Loucy (cell line): ENCODE measurements at regions not wholly inside any gene's neighbourhood (a gene's known extent, or its start where the extent isn't known, plus 50 kb on each side); places are given as distances from the start of the nearest gene placed in this dataset.
"Not testable (repeated sequence)": the region's sequence is repeated elsewhere in the genome, so short reads cannot be mapped to it uniquely, and the experiment has no call there.

Source experiments
- H2AFZ ChIP-seq: fragments of 200-600 bp; sonication (generic); 2 replicates; pipeline ENCODE4 v1.6.0; 2016; ENCODE audit warnings: antibody characterized with exemption, mild to moderate bottlenecking, low read length, moderate library complexity
- H3F3A ChIP-seq: fragments of 200-600 bp; 2 replicates; pipeline ENCODE4 v1.6.0; 2016; ENCODE audit warnings: antibody characterized with exemption, low read depth, mild to moderate bottlenecking
- H3K27me3 ChIP-seq: fragments of 200-600 bp; sonication (generic); 2 replicates; pipeline ENCODE4 v1.6.1; 2014; ENCODE audit warnings: low read length, mild to moderate bottlenecking; ENCODE audit not compliant: insufficient read depth, poor library complexity, severe bottlenecking
- H3K36me3 ChIP-seq: fragments of 200-600 bp; sonication (generic); 2 replicates; pipeline ENCODE4 v1.6.1; 2016; ENCODE audit warnings: low read length; ENCODE audit not compliant: insufficient read depth
- H3K4me1 ChIP-seq: fragments of 200-600 bp; sonication (generic); 2 replicates; pipeline ENCODE4 v1.5.1; 2014; ENCODE audit warnings: low read length, mild to moderate bottlenecking; ENCODE audit not compliant: insufficient read depth, poor library complexity, severe bottlenecking
- H3K4me2 ChIP-seq: fragments of 200-600 bp; sonication (generic); 2 replicates; pipeline ENCODE4 v1.6.0; 2014; ENCODE audit warnings: antibody characterized with exemption, low read length, low read depth, mild to moderate bottlenecking; ENCODE audit not compliant: poor library complexity, severe bottlenecking
- H3K4me3 ChIP-seq: fragments of 200-600 bp; sonication (generic); 2 replicates; pipeline ENCODE4 v1.5.1; 2014; ENCODE audit warnings: low read length, mild to moderate bottlenecking, mixed read lengths; ENCODE audit not compliant: poor library complexity, severe bottlenecking
- H3K79me2 ChIP-seq: fragments of 200-600 bp; sonication (generic); 2 replicates; pipeline ENCODE4 v1.6.1; 2014; ENCODE audit warnings: low read length; ENCODE audit not compliant: insufficient read depth
- H3K9ac ChIP-seq: fragments of 200-600 bp; sonication (generic); 2 replicates; pipeline ENCODE4 v1.6.0; 2014; ENCODE audit warnings: mild to moderate bottlenecking, low read depth, low read length, moderate library complexity; ENCODE audit not compliant: poor library complexity, severe bottlenecking
- H3K9me2 ChIP-seq: fragments of 200-600 bp; sonication (generic); replicated peaks from 2 replicates; pipeline ENCODE4 v1.6.1; 2016; ENCODE audit warnings: low read depth, low read length, mixed read lengths
- H3K9me3 ChIP-seq: fragments of 200-600 bp; sonication (generic); 2 replicates; pipeline ENCODE4 v1.6.1; 2014; ENCODE audit warnings: mild to moderate bottlenecking, antibody characterized with exemption, low read length, low read depth; ENCODE audit not compliant: insufficient read depth
- H4K20me1 ChIP-seq: fragments of 200-600 bp; sonication (generic); 2 replicates; pipeline ENCODE4 v1.6.0; 2014; ENCODE audit warnings: antibody characterized with exemption, low read length, mild to moderate bottlenecking; ENCODE audit not compliant: insufficient read depth, poor library complexity, severe bottlenecking
- EZH2phosphoT487 ChIP-seq: fragments of 200-600 bp; IDR thresholded peaks from 2 replicates; pipeline ENCODE4 v1.6.1; 2018; ENCODE audit warnings: antibody characterized with exemption, mild to moderate bottlenecking, moderate library complexity, borderline replicate concordance
- TF ChIP-seq, protein P1 (sequence below): fragments of 200-600 bp; sonication (generic); conservative IDR thresholded peaks from 2 replicates; pipeline ENCODE4 v1.5.1; 2014; ENCODE audit warnings: mild to moderate bottlenecking, antibody characterized with exemption, low read length

DNA sequence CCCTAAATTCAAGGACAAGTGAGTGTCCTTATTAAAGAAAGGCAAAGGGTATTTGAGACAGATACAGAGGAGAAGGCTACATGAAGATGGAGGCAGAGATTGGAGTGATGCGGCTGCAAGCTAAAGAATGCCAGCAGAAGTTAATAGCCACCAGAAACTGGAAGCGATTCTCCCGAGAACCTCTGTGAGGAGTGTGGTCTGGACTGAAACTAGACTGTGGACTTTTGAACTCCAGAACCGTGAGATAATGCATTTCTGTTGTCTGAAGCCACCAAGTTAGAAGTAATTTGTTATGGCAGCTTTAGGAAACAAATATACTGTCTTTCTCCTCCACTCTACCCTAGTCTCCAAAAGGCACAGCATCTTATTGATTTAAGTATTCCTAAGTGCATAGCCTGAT is 80.3 kb upstream of the CREB5 start:
- H3K9ac ChIP-seq: no peak overlapping the region
- TF ChIP-seq EZH2phosphoT487: no peak
- TF ChIP-seq, protein P1, sequence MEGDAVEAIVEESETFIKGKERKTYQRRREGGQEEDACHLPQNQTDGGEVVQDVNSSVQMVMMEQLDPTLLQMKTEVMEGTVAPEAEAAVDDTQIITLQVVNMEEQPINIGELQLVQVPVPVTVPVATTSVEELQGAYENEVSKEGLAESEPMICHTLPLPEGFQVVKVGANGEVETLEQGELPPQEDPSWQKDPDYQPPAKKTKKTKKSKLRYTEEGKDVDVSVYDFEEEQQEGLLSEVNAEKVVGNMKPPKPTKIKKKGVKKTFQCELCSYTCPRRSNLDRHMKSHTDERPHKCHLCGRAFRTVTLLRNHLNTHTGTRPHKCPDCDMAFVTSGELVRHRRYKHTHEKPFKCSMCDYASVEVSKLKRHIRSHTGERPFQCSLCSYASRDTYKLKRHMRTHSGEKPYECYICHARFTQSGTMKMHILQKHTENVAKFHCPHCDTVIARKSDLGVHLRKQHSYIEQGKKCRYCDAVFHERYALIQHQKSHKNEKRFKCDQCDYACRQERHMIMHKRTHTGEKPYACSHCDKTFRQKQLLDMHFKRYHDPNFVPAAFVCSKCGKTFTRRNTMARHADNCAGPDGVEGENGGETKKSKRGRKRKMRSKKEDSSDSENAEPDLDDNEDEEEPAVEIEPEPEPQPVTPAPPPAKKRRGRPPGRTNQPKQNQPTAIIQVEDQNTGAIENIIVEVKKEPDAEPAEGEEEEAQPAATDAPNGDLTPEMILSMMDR: no peak
- no peaks in the 10 kb centered on the region for H3F3A ChIP-seq
- no peaks in the 10 kb centered on the region for H3K27me3 ChIP-seq
- no peaks in the 10 kb centered on the region for H3K9me2 ChIP-seq
- H3K4me1 ChIP-seq: peaks cover 32% of the 10 kb centered on the region
- no peaks in the 10 kb centered on the region for H3K79me2 ChIP-seq
- no peaks in the 10 kb centered on the region for H4K20me1 ChIP-seq
- H3K9me3 ChIP-seq: no peaks in the 10 kb centered on the region
- H2AFZ ChIP-seq: no peak overlapping the region
- H3K36me3 ChIP-seq: no peaks in the 10 kb centered on the region
- H3K4me3 ChIP-seq: no peak overlapping the region
- H3K4me2 ChIP-seq: no peak overlapping the region

DNA sequence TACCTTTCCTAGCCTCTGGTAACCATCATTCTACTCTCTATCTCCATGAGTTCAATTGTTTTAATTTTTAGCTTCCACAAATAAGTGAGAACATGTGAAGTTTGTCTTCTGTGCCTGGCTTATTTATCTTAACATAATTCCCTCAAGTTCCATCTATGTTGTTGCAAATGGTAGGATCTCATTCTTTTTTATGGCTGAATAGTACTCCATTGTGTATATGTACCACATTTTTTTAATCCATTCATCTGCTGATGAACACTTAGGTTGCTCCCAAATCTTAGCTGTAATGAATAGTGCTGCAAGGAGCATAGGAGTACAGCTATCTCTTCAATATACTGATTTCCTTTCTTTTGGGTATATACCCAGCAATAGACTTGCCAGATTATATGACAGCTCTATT is 78.8 kb upstream of the CREB5 start:
- H3K4me3 ChIP-seq, H3K9me3 ChIP-seq, H4K20me1 ChIP-seq, H3K9ac ChIP-seq, H3F3A ChIP-seq, H3K36me3 ChIP-seq, H2AFZ ChIP-seq, H3K9me2 ChIP-seq, H3K79me2 ChIP-seq, H3K4me2 ChIP-seq, H3K27me3 ChIP-seq: not testable (repeated sequence)
- H3K4me1 ChIP-seq: peaks cover 18% of the 10 kb centered on the region

DNA sequence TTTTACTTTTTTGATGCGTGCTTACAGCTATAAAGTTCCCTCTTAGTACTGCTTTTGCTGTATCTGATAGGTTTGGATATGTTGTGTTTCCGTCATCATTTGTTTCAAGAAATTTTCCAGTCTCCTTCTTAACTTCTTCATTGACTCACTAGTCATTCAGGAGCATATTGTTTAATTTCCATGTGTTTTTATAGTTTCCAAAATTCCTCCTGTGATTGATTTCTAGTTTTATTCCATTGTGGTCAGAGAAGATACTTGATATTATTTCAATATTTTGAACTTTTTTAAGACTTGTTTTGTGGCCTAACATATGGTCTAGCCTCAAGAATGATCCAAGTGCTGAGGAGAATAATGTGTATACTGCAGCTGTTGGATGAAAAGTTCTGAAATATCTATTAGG is 75.5 kb upstream of the CREB5 start:
- Histone ChIP-seq H3F3A (no peaks in the 10 kb centered on the region), H3K9me2 (no peaks in the 10 kb centered on the region), H3K9ac (no peak overlapping the region), H3K9me3 (no peaks in the 10 kb centered on the region), H3K36me3 (no peaks in the 10 kb centered on the region), H2AFZ (no peak overlapping the region), H3K4me1 (no peaks in the 10 kb centered on the region), H3K79me2 (no peaks in the 10 kb centered on the region), H4K20me1 (no peaks in the 10 kb centered on the region), H3K4me2 (no peak overlapping the region), H3K4me3 (no peak overlapping the region), H3K27me3 (no peaks in the 10 kb centered on the region)
- TF ChIP-seq, protein P1: no peak
- TF ChIP-seq EZH2phosphoT487: no peak

DNA sequence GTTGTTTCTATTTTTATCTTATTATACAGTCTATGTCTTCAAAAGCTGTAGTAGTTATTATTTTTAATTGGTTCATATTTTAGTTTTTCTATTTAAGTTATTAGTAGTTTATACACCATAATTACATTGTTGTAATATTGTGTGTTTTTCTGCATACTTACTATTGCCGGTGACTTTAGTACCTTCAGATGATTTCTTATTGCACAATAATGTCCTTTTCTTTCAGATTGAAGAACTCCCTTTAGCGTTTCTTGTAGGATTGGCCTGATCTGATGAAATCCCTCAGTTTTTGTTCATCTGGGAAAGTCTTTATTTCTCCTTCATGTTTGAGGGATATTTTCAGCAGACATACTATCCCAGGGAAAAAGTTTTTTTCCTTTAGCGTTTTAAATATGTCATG is 74.3 kb upstream of the CREB5 start:
- H3K9me2 ChIP-seq: no peaks in the 10 kb centered on the region
- no peaks in the 10 kb centered on the region for H3K4me1 ChIP-seq
- H3K36me3 ChIP-seq: no peaks in the 10 kb centered on the region
- no peak overlapping the region for H2AFZ ChIP-seq
- H3K4me2 ChIP-seq: no peak overlapping the region
- no peaks in the 10 kb centered on the region for H4K20me1 ChIP-seq
- no peaks in the 10 kb centered on the region for H3F3A ChIP-seq
- H3K9ac ChIP-seq: no peak overlapping the region
- H3K27me3 ChIP-seq: no peaks in the 10 kb centered on the region
- no peaks in the 10 kb centered on the region for H3K79me2 ChIP-seq
- TF ChIP-seq EZH2phosphoT487: no peak
- TF ChIP-seq, protein P1: no peak
- no peaks in the 10 kb centered on the region for H3K9me3 ChIP-seq
- H3K4me3 ChIP-seq: no peak overlapping the region
